Activated naive CD4-positive, alpha-beta T cell treated with Interleukin-2 at 50 U/mL for 16 hours (primary cell): ENCODE measurements at regions not wholly inside any gene's neighbourhood (a gene's known extent, or its start where the extent isn't known, plus 50 kb on each side); places are given as distances from the start of the nearest gene placed in this dataset.
"Not testable (repeated sequence)": the region's sequence is repeated elsewhere in the genome, so short reads cannot be mapped to it uniquely, and the experiment has no call there.

Source experiments
- DNase-seq: peaks from one replicate; pipeline ENCODE4 v3.0.0-alpha.2; 2020

DNA sequence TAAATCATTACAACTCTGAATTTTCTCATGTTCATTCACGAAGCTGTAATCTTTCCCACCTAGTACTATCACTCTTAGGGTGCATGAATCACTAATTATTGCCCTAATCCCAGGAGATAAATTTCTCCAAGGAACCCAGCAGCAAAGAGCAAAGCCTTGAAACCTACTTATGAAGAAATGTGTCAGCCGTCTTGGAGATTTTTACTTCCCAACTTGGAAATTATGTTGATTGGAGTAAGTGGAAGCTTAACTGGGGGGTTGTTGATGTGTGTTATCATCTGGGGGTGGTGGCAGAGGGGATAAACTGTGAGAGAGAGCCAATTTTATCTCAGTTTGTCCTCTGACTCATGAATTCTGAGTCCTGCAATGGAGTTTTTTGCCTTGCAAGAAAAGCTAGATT is 440.5 kb upstream of the WWC1 start:
- DNase-seq: no peak

DNA sequence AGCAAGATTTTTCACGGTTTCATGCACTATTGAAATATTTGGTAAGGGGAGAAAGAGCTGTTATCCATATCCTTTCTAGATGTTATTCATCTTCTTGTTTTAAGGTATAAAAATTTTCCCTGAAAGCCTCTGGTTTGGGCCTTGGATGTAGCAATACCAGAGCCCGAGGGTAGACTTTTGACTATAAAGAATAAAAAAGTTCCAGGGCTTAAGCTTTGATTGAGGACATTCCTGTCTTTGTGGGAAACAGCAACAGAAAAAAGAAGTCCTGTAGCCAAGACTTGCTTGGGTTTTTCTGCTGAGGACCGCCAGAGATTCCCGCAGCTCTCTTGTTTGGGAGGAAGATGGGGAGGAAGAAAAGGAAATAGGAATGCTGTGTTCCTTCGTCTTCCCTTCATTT is 440.0 kb upstream of the WWC1 start:
- no peak for DNase-seq

DNA sequence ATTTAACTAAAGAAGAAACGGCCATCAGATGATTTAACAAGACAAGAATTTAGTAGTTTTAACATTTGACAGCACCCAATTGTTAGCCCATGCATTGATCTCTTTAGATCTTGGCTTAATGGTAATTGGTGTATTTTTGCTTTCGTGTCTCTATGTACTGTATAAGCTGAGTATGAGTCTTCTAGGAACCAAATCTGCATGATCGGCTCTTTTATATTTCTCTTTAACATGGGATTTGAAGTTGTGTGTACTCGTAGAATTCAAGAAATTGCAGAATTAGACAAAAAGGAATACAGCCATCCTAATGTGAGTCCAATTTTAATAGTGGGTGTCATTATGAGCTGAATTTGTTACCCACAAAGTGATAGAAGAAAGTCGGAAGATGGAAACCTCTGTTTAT is 438.9 kb upstream of the WWC1 start:
- DNase-seq: no peak

DNA sequence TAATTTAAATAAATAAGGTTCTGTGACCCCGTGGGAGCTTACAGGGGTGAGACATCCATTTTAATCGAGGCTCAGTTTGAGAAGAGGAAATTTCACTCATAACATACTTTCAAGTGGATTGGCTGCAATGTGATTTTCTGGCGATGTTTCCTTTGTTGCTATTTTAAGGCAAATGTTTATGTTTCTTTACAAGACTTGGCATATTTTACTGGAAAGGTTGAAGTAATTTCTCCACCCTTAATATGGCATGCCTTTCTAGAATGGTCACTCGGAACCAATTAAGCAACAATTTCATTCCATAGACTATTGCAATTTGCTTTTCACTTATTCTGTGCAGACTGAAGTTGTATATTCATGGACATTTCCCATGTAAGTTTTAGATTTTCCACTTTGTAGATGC is 438.0 kb upstream of the WWC1 start:
- DNase-seq: no peak

DNA sequence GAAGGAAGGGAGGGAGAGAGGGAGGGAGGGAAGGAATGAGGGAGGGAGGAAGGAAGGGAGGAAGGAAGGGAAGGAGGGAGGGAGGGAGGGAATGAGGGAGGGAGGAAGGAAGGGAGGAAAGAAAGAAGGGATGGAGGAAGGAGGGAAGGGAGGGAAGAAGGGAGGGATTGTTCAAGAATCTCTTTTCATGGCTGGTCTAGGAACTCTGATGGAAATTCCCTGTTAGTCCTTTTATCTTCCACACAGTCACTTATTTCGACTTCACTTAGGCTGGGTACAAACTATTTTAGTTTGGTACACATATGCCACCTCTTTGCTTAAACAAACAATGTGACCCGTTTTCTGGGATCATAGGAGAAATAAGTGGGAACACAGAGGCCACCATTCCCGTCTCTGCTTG is 435.6 kb upstream of the WWC1 start:
- DNase-seq: no peak

DNA sequence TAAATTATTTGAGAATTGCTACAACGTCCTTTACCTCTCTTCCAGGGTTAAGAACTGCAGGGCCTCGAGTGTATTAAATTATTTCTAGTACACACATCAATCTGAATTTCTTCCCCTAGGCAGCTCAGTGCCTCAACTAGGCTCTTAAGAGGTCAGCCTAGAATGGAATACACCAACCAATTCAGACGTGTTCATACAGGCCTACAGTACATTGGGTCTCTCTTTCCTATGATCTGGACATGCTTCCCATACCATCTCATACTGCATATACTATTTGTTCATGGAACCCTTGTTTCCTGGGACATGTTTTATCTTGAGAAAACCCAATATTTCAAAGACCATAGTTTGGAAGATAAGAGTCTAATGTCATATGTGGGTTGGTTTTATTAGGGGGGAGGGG is 434.1 kb upstream of the WWC1 start:
- DNase-seq: no peak

DNA sequence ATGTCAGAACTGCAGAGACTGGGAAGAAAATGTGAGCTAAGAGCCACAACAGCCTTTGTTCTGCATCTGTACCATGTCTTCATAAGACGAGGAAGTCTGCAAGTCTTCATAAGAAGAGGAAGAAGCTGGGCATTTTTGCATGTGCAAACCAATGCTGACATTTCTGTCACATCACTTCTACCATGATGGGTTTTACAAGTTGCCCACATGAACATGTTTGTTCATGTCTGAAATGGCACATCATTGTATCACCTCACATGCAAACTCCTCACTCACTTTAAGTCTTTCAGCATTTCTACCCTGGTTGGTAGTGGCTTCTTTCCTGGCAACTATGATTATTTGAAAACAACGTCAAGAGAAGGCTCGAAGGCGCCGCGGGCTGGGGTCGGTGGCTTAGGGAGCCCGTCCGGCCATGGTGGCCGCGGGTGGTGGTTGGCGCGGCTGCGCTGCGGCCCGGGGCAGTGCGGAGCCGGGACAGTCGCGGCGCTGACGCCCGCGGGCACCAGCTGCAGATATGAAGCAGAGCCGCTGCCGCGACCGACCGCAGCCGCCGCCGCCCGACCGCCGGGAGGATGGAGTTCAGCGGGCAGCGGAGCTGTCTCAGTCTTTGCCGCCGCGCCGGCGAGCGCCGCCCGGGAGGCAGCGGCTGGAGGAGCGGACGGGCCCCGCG is 433.1 kb upstream of the WWC1 start:
- DNase-seq: not testable (repeated sequence)

DNA sequence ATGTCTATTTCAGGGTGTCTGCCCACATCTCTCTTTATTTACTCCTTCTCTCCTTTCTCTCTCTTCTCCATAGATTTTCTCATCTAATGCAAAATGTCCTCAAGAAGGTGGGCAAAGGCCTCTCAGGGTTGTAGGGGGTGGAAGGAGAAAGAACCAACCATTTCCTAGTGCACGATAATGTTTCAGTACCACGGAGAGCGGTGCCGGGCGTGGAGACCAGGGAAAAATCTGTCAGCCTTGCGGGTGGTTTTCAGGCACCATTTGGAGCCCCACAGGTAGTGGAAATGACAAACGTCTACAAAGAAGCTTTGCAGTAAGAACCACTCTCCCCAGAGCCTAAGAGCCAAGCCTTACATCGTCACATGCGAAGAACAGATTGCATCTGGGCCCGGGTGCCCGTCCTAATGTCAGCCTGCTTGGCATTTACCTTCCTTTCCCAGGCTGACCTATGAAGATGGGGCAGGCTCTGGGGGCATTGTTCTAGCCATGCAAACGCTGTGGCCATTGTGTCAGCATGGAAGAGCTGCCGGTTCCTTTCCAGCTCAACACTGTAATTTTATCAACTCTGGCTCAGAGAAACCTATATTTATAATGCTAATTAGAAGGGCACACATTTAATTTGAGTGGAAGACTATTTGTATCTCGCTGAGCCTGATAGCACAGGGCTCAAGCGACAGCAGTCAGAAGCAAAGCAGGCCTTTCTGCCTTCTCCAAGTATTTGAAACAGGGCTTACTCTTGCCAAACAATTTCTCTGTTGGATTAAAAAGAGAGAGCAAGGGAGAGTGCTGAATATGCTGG is 430.1 kb upstream of the WWC1 start:
- no peak for DNase-seq

DNA sequence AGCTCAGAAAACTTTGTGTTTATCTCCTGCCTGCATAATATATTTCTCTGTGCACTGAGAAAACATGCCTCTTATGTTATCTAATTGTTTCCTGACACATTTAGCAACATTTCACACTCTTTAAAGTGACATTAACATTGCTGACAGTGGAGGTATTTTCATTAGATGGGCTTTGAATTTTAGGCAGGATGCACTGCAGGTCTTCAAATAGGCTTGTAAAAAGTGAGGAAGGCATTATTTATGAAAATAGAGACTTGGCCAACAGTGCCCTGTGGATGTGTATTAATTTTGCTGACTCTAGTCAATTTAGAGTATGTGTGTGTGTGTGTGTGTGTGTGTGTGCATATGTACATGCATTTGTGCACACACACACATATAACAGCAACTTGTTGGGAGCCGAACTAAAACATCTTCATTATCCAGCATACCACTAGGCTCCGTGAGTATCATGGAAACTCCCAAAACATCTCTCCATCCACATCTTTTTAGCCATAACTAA is 429.5 kb upstream of the WWC1 start:
- no peak for DNase-seq

DNA sequence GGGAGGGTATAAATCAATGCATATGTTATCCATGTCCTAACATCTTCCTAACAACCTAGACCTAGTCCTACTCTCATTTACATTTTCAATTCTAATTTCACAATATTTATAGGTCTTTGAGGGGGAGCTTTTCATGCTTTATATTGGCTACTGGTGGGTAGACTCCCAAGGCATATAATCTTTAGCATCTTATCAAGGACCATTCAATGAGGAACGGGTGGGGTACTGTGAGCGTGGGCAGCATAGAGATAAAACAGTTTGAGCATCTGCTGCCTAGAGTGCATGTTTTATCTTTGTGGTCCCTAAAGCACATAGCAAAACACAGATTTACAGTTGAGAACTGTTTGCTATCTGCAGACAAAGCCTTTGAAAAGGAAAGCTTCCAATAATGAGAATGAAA is 427.6 kb upstream of the WWC1 start:
- DNase-seq: no peak

DNA sequence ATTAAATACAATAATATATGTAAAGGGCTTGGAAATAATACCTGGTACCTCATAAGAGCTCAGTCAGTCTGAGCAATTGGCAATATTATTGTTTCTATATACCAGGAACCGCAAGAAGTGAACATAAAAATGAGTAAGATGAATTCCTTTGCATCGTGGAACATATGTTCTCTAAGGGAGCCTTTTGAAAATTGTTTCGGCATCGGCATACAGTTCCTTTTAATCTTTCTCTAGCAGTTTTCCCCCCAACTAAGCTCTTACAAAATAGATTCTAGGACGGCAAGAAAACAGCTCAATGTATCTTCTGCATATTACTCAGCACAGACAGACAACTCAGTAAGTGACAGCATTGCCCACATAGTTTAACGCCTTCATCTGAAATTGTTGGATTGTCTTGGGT is 426.6 kb upstream of the WWC1 start:
- no peak for DNase-seq

DNA sequence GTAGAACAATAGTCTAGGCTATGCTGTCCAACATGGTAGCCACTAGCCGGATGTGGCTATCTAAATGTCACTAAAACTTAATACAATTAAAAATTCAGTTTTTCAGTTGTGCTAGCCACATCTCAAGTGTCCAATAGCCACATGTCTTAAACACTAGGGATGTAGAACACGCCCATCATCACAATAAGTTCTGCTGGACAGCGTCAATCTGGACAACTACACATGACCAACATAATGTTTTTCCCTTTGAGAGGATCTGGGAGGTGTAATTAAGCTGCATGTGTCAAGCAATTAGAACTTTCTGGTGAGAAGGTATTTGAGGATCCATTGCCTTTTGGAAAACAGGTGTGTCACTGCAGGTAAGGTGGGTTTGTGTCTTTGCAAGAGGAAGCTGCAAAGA is 424.6 kb upstream of the WWC1 start:
- DNase-seq: no peak

DNA sequence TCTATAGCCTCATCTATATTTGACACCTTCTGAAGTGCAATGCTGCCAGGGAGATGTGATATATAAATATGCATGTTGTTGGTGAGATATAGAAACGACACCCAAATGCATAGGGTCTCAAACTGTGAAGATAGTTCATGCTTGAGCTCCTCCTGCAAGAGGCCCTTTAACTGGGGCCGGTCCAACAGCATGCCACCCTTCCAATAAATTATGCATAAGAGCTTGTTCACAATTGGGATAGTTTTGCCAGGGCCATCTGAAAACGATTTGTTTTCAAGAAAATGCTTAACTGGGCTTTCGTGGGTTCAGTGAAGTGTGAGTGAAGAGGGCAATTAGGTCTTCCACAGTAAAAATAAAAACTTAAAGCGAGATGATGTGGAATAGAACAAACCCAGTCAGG is 424.2 kb upstream of the WWC1 start:
- no peak for DNase-seq

DNA sequence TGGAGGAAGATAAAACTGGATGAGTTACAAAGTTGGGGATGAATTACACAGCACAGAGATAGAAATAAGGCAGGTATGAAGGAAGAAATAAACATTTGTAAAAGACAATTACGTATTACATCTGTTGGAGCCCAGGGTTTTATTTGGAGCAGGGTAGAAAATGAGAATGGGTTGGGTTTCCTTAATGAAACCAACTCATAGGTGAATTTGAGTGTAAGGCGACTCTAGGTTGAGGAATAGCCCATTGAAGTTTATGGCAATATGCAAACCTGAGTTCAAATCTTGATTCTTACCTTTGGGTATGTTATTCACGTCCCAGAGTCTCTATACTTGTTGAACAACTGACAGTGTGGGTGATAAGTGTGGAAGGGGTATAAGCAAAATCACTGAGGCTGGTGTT is 422.3 kb upstream of the WWC1 start:
- DNase-seq: no peak

DNA sequence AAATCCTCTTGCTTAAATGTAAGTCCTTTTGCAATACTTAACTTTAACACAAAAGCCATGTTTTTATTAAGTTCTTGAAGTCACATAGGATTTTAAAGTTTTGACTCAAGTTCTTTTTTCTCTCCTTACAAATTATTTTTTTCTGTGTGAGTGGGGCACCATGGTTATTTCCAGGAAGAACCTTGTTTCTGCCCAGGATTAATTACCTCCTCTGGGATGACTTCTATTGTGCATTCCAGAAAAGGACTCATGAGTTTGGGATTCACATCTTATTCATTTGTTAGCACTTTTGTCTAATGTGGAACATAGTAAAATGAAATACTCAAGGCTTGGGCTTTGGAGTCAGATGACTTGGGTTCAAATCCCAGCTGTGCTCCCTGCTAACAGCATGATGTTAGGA is 421.4 kb upstream of the WWC1 start:
- DNase-seq: no peak

DNA sequence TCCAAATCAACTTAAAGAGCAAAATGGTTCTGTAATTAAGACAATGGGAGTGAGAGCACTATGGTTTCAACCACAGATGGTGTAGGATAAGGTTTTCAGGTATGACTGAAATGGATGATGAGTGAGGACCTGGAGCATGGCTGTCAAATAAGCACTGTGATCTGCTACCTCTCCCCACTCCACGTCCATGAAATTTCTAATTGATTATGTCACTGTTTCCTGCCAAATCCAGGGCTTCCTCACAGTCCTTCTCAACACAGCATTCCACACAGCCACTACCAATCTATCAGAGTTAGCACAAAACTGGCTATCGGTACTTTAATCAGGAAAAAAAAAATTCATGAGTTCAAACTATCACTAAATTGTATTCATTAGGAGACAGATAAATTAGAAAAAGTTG is 420.4 kb upstream of the WWC1 start:
- DNase-seq: no peak

DNA sequence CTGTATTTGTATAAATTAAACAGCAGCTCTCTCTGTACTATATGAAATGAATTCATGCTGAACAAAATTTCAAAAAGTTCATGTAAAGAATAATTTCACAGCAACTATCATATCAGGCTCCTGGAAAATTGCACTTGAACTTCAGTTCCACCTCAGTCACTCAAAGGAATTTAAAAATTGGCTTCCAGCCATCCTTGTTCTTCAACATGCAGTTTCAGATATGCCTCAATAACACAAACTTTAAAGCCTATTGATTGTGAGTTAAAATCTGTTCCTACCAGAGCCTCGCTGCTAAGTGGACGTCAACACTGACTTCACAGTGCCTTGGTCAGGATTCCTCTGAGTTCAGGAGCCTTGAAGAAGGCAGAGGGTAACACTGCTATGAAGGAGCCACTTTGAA is 418.7 kb upstream of the WWC1 start:
- DNase-seq: no peak

DNA sequence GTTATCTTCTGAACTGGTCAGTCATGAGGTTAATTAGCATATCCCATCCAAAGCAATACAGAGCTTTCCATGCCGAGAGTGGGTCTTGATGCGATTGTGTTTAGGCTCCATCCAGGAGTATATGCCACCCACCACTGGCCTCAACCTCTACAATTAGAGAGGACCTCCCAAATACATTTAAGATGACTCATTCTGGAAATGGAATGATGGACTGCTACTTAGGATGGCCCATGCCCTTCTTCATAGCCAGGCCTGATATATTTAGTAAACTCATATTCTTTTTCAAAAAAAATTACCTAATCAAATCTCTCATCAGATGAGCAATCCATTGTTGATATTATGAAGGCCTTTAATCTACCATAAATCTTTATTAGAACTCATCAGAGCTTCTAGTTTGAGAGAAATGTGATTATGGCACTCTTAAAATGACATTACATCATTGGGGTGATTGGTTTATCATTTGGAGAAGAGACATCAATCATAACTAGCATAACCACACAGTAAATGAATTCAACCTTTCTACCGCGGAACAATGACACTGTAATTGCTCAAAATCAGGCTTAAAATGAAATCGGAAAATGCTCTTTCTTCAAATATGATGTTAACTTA is 414.2 kb upstream of the WWC1 start:
- DNase-seq: no peak

DNA sequence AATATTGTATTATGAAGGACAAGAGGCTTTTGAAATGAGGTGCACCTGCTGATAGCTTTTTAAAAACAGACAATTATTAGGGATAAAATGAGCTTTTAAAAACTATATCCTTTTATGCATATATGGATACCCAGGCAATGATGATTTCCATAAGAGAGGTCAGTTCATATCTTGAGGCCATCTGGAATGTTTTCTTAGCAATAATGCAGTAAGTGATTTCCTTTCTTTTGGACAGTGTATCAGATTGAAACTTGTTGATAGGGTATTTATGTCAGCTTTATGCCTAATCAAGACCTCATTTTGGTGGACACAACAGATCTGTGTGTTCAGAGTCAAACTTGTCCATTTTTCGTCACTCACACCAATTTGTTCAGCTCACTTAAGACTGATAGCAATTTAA is 413.5 kb upstream of the WWC1 start:
- DNase-seq: no peak

DNA sequence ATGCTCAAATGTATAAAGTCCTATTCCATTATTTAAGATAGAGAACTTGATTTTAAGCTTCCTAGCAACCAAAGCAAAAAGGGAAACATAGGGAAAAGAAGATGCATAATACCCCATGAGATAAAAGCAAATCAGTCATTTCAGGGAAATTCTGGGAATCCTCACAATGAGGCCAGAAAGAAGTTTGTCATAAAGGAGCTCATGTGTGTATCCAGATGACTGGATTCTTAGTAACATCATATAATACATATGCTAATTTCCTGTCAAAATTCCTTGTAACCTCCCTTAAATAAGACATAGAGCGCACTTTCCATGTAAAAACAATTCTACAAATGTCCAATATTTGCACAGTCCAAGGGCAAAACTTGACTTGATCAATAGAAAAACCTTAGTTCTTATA is 411.0 kb upstream of the WWC1 start:
- DNase-seq: no peak

DNA sequence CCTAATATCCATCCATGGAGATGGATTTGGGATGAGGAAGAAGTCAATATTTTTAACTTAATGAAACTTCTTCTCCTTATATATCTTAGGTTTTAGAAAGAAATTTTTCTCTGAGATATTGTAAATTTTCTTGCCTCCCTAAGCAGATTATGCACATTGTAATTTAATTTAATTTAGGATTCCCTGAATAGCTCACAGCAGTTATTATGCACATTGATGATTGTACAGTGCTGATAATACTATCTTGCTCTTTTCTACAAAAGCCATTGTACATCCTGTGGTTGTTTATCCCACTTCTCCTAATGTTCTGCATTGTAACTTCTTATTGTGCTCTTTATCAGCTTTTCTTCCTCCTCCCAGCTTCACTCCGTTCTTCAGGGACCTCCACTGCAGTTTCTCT is 410.4 kb upstream of the WWC1 start:
- DNase-seq: no peak

DNA sequence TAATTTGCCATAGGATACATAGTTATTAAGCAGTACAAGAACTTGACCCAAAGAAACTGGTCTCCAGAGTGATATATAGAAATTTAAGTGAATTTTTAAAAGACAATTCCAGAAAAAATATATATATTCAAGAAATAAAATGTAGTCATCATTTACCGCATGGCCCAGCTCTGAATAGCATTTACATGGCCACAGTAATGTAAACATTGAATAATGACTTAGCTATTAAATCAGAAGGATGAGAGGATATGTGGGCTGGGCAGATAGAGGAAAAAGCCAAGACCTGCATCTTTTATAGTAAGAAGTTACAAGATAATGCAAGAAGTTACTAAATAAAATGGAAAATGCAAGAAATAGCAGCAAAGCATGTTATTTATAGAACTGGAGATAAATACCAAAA is 405.2 kb upstream of the WWC1 start:
- no peak for DNase-seq

DNA sequence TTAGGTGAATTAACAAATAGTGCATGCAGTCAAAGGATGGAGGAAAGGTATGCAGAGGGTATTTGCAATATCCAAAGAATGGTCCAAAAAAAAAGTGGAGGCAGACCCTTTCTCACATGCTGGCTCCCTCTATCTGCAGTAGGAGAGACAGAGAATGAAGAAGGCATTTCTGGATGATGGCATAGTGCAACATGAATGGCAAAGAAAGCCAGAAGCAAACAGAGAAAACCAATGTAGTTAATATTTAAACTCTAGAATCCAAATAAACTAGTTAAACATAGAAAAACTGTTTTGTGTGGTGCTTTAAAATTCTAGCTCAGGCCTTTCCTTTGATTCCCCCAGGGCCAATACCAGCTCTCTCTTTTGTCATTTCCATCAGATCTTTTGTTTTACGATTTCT is 403.1 kb upstream of the WWC1 start:
- DNase-seq: no peak

DNA sequence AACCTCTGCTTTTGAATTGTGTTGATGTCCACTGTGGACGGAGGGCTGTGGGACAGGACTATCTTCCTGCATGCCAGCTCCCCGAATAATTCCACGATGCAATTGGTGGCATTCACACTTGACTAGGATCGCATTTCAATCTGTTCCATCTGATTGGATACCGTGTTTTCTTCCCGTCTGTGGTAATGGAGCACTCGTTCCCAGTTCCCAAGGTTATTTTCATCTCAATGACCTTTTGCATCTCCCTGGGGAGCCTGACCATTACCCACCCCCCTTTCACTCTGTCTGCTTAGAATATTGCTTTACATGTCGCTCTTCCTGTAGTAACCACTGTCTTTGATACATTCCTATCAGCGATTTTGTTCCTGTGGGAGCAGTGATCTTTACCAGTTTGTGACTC is 402.2 kb upstream of the WWC1 start:
- no peak for DNase-seq
